Adrenal gland (tissue), 5 donors: ENCODE measurements at regions not wholly inside any gene's neighbourhood (a gene's known extent, or its start where the extent isn't known, plus 50 kb on each side); places are given as distances from the start of the nearest gene placed in this dataset.
"Not testable (repeated sequence)": the region's sequence is repeated elsewhere in the genome, so short reads cannot be mapped to it uniquely, and the experiment has no call there.

ENCODE experiments used
- POLR2A ChIP-seq, 2 donors: fragments of 450-650 bp; IDR thresholded peaks; one replicate each; pipeline ENCODE4 v1.6.1; 2017; ENCODE audit warnings: antibody characterized with exemption in 2 of 2, mild to moderate bottlenecking in 2 of 2, moderate library complexity in 1 of 2
- TF ChIP-seq, protein P1 (sequence below), 6 experiments: fragments of 450-650 bp in 4 of 6; fragments of 200-600 bp in 2 of 6; sonication (generic) in 1 of 6; IDR thresholded peaks; 1 replicate in 5 of 6; 2 replicates in 1 of 6; pipeline versions ENCODE4 v1.5.1 to v1.8.0; 2016 to 2021; ENCODE audit warnings: antibody characterized with exemption in 6 of 6, mild to moderate bottlenecking in 2 of 6, moderate library complexity in 1 of 6
- donor health status: DM: no; HTN: no; CAD: no.

DNA sequence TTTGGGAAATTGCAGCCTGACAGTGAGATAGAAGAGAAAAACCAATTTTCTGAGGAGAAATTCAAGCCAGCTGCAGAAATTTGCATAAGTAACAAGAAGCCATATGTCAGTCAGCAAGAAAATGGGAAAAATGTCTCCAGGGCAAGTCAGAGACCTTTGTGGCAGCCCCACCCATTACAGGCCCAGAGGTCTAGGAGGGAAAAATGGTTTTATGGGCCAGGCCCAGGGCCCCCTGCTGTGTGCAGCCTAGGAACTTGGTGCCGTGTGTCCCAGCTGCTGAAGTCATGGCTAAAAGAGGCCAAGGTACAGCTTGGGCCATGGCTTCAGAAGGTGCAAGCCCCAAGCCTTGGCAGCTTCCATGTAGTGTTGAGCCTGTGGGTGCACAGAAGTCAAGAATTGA, 296.1 kb downstream of the TTC6 start:
- TF ChIP-seq, protein P1, sequence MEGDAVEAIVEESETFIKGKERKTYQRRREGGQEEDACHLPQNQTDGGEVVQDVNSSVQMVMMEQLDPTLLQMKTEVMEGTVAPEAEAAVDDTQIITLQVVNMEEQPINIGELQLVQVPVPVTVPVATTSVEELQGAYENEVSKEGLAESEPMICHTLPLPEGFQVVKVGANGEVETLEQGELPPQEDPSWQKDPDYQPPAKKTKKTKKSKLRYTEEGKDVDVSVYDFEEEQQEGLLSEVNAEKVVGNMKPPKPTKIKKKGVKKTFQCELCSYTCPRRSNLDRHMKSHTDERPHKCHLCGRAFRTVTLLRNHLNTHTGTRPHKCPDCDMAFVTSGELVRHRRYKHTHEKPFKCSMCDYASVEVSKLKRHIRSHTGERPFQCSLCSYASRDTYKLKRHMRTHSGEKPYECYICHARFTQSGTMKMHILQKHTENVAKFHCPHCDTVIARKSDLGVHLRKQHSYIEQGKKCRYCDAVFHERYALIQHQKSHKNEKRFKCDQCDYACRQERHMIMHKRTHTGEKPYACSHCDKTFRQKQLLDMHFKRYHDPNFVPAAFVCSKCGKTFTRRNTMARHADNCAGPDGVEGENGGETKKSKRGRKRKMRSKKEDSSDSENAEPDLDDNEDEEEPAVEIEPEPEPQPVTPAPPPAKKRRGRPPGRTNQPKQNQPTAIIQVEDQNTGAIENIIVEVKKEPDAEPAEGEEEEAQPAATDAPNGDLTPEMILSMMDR (IDR thresholded peaks at IDR 0.05), result not testable (repeated sequence)
- not testable (repeated sequence) for TF ChIP-seq POLR2A (IDR thresholded peaks at IDR 0.05)
